Right lobe of liver (tissue), 4 donors: ENCODE measurements at regions not wholly inside any gene's neighbourhood (a gene's known extent, or its start where the extent isn't known, plus 50 kb on each side); places are given as distances from the start of the nearest gene placed in this dataset.

Experiments used
- CTCF ChIP-seq, 4 donors: fragments of 200-600 bp in 3 of 4; fragments of 450-650 bp in 1 of 4; IDR thresholded peaks; one replicate each; pipeline versions ENCODE4 v1.5.1 to v1.8.0; 2016 to 2022; ENCODE audit warnings: antibody characterized with exemption in 4 of 4, mild to moderate bottlenecking in 2 of 4
- POLR2A ChIP-seq: fragments of 450-650 bp; IDR thresholded peaks from one replicate; pipeline ENCODE4 v1.6.1; 2017; ENCODE audit warnings: antibody characterized with exemption, mild to moderate bottlenecking
- donor health status: DM: no; HTN: no; CAD: no.
- donor health status: DM: no; HTN: no; CAD: no.
- donor health status: DM: no; HTN: yes; CAD: no.

GRCh38 chr18:33844232-33844631, 266.2 kb downstream of the ASXL3 start:
- TF ChIP-seq CTCF (IDR thresholded peaks at IDR 0.05) (no peak), POLR2A (no peak)
